Kidney epithelial cell (primary cell): ENCODE measurements at regions not wholly inside any gene's neighbourhood (a gene's known extent, or its start where the extent isn't known, plus 50 kb on each side); places are given as distances from the start of the nearest gene placed in this dataset.

Source experiments
- DNase-seq: peaks from one replicate; pipeline ENCODE4 v3.0.0-alpha.2; 2010; ENCODE audit warnings: low read depth
- H3K27me3 ChIP-seq: 2 replicates; pipeline ENCODE4 v1.6.0; 2011; ENCODE audit warnings: low read length; ENCODE audit not compliant: control insufficient read depth, insufficient read depth
- H3K36me3 ChIP-seq: 2 replicates; pipeline ENCODE4 v1.5.1; 2011; ENCODE audit warnings: low read length; ENCODE audit not compliant: control insufficient read depth, insufficient read depth
- H3K4me3 ChIP-seq: 2 replicates; pipeline ENCODE4 v1.5.1; 2011; ENCODE audit warnings: low read depth, mild to moderate bottlenecking, control low read depth, low read length
- TF ChIP-seq, protein P1 (sequence below): IDR thresholded peaks from 2 replicates; pipeline ENCODE4 v1.5.1; 2011; ENCODE audit warnings: mild to moderate bottlenecking, moderate library complexity, low read length, control low read depth, inconsistent platforms; ENCODE audit not compliant: insufficient read depth, poor library complexity, severe bottlenecking

GRCh38 chr1:73886716-73887115 lies 311.3 kb downstream of the LRRIQ3 start:
- no peak for DNase-seq
- no peaks in the 10 kb centered on the region for H3K27me3 ChIP-seq
- no peak overlapping the region for H3K4me3 ChIP-seq
- TF ChIP-seq, protein P1, sequence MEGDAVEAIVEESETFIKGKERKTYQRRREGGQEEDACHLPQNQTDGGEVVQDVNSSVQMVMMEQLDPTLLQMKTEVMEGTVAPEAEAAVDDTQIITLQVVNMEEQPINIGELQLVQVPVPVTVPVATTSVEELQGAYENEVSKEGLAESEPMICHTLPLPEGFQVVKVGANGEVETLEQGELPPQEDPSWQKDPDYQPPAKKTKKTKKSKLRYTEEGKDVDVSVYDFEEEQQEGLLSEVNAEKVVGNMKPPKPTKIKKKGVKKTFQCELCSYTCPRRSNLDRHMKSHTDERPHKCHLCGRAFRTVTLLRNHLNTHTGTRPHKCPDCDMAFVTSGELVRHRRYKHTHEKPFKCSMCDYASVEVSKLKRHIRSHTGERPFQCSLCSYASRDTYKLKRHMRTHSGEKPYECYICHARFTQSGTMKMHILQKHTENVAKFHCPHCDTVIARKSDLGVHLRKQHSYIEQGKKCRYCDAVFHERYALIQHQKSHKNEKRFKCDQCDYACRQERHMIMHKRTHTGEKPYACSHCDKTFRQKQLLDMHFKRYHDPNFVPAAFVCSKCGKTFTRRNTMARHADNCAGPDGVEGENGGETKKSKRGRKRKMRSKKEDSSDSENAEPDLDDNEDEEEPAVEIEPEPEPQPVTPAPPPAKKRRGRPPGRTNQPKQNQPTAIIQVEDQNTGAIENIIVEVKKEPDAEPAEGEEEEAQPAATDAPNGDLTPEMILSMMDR, result no peak
- no peaks in the 10 kb centered on the region for H3K36me3 ChIP-seq

GRCh38 chr1:73874806-73875205 lies 323.2 kb downstream of the LRRIQ3 start:
- Histone ChIP-seq H3K27me3 (no peaks in the 10 kb centered on the region), H3K36me3 (no peaks in the 10 kb centered on the region), H3K4me3 (no peak overlapping the region)
- DNase-seq, result no peak
- TF ChIP-seq, protein P1, result no peak

DNA sequence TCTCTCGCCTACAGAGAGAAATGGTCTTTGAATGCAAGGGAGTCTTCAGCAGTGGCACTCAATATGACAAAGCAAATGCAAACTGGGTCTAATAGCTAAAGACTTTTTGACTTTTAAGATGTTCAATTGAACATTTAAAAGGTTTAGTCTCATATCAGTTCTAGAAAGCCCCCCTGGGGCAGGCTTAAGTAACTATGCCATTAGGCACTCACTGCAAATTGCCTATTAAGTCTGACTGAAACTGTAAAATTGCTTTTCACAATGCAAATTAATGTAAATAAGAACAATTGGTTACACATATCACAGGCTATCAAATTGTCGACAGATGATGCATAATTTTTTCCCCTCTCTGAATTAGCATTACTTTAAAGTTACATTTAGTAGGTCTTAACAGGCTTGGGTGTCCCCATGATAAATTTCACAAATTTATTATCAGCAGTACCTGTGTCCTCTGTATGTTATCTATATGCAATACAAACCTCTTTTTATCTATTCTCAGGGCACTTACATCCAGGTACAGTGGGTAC lies 329.1 kb downstream of the LRRIQ3 start:
- TF ChIP-seq, protein P1, result no peak
- Histone ChIP-seq H3K27me3 (no peaks in the 10 kb centered on the region), H3K36me3 (no peaks in the 10 kb centered on the region), H3K4me3 (no peak overlapping the region)
- DNase-seq, result no peak

DNA sequence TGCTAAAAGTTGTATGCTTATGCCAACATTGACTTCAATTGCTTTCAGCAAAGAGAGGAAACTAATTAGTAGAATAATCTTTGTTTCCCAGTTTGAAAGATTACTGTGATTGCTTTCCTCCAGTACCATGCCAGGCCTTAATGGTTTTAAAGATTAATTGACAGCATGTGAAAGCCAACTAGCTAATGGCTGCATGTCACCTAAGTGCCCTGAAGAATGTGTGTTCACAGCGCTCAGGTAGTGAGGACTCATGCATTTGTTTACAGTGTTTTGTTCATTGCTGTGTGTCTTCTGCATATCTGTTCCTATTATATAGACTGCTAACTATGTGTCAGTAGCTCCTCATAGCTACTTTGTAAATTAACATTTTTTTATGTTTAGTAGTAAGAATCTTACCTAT lies 335.6 kb downstream of the LRRIQ3 start:
- TF ChIP-seq, protein P1, result no peak

DNA sequence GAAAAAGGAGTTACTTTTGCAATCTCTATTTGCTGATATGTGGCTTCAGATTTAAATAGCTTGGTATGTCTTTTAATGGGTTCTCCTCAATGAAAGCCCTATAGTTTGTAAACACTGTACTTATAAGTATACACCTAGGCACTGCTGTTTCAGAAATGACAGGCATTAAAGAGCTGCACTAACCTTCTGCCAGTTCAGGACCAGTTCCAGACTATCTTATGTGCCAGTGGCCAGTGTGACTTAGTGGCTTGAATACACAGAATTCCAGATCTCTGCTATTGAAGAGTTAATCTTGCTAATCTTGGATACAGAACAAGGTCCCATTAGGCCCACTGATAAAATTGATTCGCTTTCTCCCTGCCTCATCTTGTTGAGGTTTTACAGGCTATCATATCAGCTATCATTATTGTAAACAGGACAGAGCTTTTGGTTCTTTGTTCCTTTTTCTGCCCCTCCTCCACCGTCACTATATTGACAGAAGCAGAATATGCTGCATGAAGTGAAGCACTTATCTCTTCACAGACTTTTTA lies 337.5 kb downstream of the LRRIQ3 start:
- TF ChIP-seq, protein P1, result no peak
- H3K4me3 ChIP-seq, result no peak overlapping the region
- H3K27me3 ChIP-seq, result no peaks in the 10 kb centered on the region
- no peak for DNase-seq
- no peaks in the 10 kb centered on the region for H3K36me3 ChIP-seq

More for the DNA sequence above, 335.6 kb downstream of the LRRIQ3 start:
- no peak for DNase-seq
- H3K27me3 ChIP-seq, result no peaks in the 10 kb centered on the region
- H3K36me3 ChIP-seq, result no peaks in the 10 kb centered on the region
- no peak overlapping the region for H3K4me3 ChIP-seq

DNA sequence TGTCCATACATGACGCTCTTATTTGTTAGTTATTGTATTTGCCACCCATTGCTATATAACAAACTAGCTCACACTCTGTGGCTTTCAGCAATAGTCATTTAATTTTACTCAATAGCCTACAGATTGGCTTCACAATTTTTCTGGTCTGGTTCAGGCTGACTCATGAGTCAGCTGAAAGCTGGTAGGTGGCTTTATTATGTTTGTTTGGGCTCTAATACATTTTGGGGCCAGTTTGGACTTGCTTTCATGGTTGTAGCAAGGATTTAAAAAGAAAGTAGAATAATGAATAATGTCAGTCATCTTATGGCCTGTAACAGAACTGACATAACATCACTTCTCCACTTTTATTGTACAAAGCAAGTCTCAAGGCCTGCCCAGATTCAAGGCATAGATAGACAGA lies 338.7 kb downstream of the LRRIQ3 start:
- TF ChIP-seq, protein P1, result no peak
- Histone ChIP-seq H3K27me3 (no peaks in the 10 kb centered on the region), H3K4me3 (no peak overlapping the region), H3K36me3 (no peaks in the 10 kb centered on the region)
- DNase-seq, result no peak
